Ovary (tissue), 7 donors: ENCODE measurements at regions not wholly inside any gene's neighbourhood (a gene's known extent, or its start where the extent isn't known, plus 50 kb on each side); places are given as distances from the start of the nearest gene placed in this dataset.

Experiments
- DNase-seq, 5 donors: peaks; one replicate each; pipeline ENCODE4 v3.0.0-alpha.2; 2019 to 2020
- H3K27ac ChIP-seq, 2 donors: fragments of 200-600 bp; one replicate each; pipeline versions ENCODE4 v1.5.1 to v1.8.0; 2019 to 2022
- H3K27me3 ChIP-seq: fragments of 200-600 bp; one replicate; pipeline ENCODE4 v1.8.0; 2022
- H3K36me3 ChIP-seq: fragments of 200-600 bp; sonication (generic); one replicate; pipeline ENCODE4 v1.5.1; 2019
- H3K4me1 ChIP-seq: one replicate; pipeline ENCODE4 v1.8.1; 2013; ENCODE audit warnings: mild to moderate bottlenecking, moderate library complexity; ENCODE audit not compliant: insufficient read depth
- H3K4me3 ChIP-seq: fragments of 200-600 bp; sonication (generic); one replicate; pipeline ENCODE4 v1.5.1; 2017
- H3K9me3 ChIP-seq, 2 donors: fragments of 200-600 bp in 1 of 2; sonication (generic) in 1 of 2; one replicate each; pipeline versions ENCODE4 v1.5.1 to v1.8.1; 2013 to 2019; ENCODE audit warnings: mild to moderate bottlenecking in 1 of 2, moderate library complexity in 1 of 2
- EP300 ChIP-seq: sonication (generic); formaldehyde crosslinking; IDR thresholded peaks from one replicate; pipeline ENCODE4 v1.6.1; 2017; ENCODE audit warnings: antibody characterized with exemption
- POLR2A ChIP-seq: fragments of 450-650 bp; IDR thresholded peaks from one replicate; pipeline ENCODE4 v1.6.1; 2017; ENCODE audit warnings: antibody characterized with exemption, mild to moderate bottlenecking, moderate library complexity
- WGBS, 3 donors: extraction: QIAGEN DNeasy Blood & Tissue Kit in 1 of 3; methylation state at CpG; one replicate each; pipeline versions ENCODE4 v1.1.5 to v1.1.7; 2013 to 2017; 5-methylcytosine and 5-hydroxymethylcytosine counted together
- intact Hi-C, 4 donors: fragments of 100-400 bp; cut with DNase I; formaldehyde crosslinking; loops; one replicate each; pipeline versions ENCODE4 v1.11.0 to v1.15.1; 2022 to 2023
- TF ChIP-seq, protein P1 (sequence below), 3 donors: fragments of 450-650 bp in 2 of 3; fragments of 200-600 bp in 1 of 3; IDR thresholded peaks; one replicate each; pipeline versions ENCODE4 v1.5.1 to v1.8.0; 2016 to 2022; ENCODE audit warnings: antibody characterized with exemption in 3 of 3, mild to moderate bottlenecking in 1 of 3
- donor health status: DM: no; HTN: no; CAD: no; lungs with moderate emphysema.
- donor health status: DM: no; HTN: no; CAD: no.
- donor health status: Bipolar disorder and iron deficiency.
- donor health status: DM: no; HTN: no; CAD: no.
- donor health status: DM: yes; HTN: yes; CAD: no.

DNA sequence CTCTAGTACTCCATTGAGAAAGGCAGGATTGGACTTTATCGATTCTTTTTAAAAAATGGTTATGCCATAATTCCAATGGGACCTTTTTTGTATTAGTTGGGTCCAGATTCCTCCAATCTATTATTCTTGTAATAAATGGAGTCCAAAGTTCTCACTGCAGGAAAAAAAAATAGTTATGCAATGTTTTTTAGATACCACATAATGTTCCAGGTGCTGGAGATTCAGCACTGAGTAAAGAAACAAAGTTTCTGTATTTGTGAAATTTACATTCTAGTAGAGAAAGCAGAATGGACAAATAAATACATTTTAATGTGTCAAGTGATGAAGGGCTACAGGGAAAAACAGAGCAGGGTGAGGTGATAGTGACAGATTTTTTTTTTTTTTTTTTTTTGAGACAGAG is 78.5 kb upstream of the MYCN start:
- Histone ChIP-seq H3K36me3 (no peaks in the 10 kb centered on the region), H3K4me3 (no peak overlapping the region), H3K4me1 (no peaks in the 10 kb centered on the region), H3K27me3 (no peaks in the 10 kb centered on the region), H3K27ac (no peak overlapping the region), H3K9me3 (no peaks in the 10 kb centered on the region)
- intact Hi-C loops: no loop called here
- DNase-seq: no peak
- WGBS, 3 donors: 98 to 99% (median 99%) methylated on average over 1 of the region's 1 CpG
- TF ChIP-seq, protein P1, sequence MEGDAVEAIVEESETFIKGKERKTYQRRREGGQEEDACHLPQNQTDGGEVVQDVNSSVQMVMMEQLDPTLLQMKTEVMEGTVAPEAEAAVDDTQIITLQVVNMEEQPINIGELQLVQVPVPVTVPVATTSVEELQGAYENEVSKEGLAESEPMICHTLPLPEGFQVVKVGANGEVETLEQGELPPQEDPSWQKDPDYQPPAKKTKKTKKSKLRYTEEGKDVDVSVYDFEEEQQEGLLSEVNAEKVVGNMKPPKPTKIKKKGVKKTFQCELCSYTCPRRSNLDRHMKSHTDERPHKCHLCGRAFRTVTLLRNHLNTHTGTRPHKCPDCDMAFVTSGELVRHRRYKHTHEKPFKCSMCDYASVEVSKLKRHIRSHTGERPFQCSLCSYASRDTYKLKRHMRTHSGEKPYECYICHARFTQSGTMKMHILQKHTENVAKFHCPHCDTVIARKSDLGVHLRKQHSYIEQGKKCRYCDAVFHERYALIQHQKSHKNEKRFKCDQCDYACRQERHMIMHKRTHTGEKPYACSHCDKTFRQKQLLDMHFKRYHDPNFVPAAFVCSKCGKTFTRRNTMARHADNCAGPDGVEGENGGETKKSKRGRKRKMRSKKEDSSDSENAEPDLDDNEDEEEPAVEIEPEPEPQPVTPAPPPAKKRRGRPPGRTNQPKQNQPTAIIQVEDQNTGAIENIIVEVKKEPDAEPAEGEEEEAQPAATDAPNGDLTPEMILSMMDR (IDR thresholded peaks at IDR 0.05): no peak
- TF ChIP-seq EP300 (no peak), POLR2A (no peak)

GRCh38 chr2:15863089-15863488 is 77.3 kb upstream of the MYCN start:
- H3K36me3 ChIP-seq: no peaks in the 10 kb centered on the region
- intact Hi-C loops: no loop called here

DNA sequence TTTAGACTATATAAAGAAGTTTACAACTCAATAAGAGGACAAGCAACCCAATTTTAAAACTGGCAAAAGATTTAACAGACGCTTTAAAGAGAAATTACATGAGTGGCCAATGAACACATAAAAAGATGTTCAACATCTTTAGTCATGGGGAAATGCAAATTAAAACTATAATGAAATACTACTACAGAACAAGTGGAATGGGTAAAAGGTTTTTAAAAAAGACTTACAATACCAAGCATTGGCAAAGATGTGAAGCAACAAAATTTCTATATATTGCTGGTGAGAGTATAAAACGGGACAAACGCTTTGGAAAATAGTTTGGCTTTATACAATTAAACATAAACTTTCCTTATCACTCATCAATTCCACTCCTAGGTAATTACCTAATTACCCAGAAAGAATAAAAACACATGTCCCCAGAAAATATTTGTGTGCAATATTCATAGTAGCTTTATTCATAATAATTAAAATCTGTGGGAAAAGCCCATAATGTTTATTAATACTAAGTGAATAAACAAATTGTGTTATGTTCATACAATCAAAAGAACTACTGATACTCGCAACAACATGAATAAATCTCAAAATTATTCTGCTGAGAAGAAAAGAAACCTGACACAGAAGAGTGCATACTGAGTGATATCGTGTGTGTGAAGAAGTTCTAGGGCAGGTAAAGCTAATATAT is 76.7 kb upstream of the MYCN start:
- no peak overlapping the region for H3K4me3 ChIP-seq
- H3K27ac ChIP-seq: no peak overlapping the region
- no peaks in the 10 kb centered on the region for H3K4me1 ChIP-seq
- no peaks in the 10 kb centered on the region for H3K36me3 ChIP-seq
- H3K27me3 ChIP-seq: no peaks in the 10 kb centered on the region
- WGBS, 3 donors: 78 to 82% (median 82%) methylated on average over 5 of the region's 5 CpGs
- TF ChIP-seq, protein P1 (IDR thresholded peaks at IDR 0.05): no peak
- TF ChIP-seq POLR2A: no peak
- TF ChIP-seq EP300: no peak
- H3K9me3 ChIP-seq: peaks cover 0 to 4% of the 10 kb centered on the region in 2 donors
- DNase-seq: no peak
- intact Hi-C loops: no loop called here

More at GRCh38 chr2:15863089-15863488, 77.3 kb upstream of the MYCN start:
- no peak overlapping the region for H3K4me3 ChIP-seq
- TF ChIP-seq POLR2A: no peak
- no peak overlapping the region for H3K27ac ChIP-seq
- WGBS, 3 donors: 77 to 83% (median 81%) methylated on average over 2 of the region's 2 CpGs
- H3K9me3 ChIP-seq: peaks cover 0 to 4% of the 10 kb centered on the region in 2 donors
- no peak for DNase-seq
- no peaks in the 10 kb centered on the region for H3K27me3 ChIP-seq
- H3K4me1 ChIP-seq: no peaks in the 10 kb centered on the region

GRCh38 chr2:15864176-15864769 is 76.1 kb upstream of the MYCN start:
- H3K36me3 ChIP-seq: no peaks in the 10 kb centered on the region
- H3K27me3 ChIP-seq: no peaks in the 10 kb centered on the region
- no peaks in the 10 kb centered on the region for H3K4me1 ChIP-seq
- no peak for TF ChIP-seq EP300
- TF ChIP-seq, protein P1 (IDR thresholded peaks at IDR 0.05): no peak
- TF ChIP-seq POLR2A: no peak
- DNase-seq: no peak
- H3K27ac ChIP-seq: no peak overlapping the region
- H3K9me3 ChIP-seq: peaks cover 0 to 4% of the 10 kb centered on the region in 2 donors
- intact Hi-C loops: no loop called here
- no peak overlapping the region for H3K4me3 ChIP-seq
- 85 to 90% (median 86%) methylated on average over 3 of the region's 3 CpGs for WGBS, 3 donors

- intact Hi-C loops: no loop called here
- H3K4me1 ChIP-seq: no peaks in the 10 kb centered on the region
- peaks cover 0 to 4% of the 10 kb centered on the region in 2 donors for H3K9me3 ChIP-seq
- TF ChIP-seq EP300 (no peak), POLR2A (no peak)
- TF ChIP-seq, protein P1 (IDR thresholded peaks at IDR 0.05): no peak
- H3K4me3 ChIP-seq: no peak overlapping the region
- H3K27ac ChIP-seq: no peak overlapping the region
- H3K27me3 ChIP-seq: no peaks in the 10 kb centered on the region
- H3K36me3 ChIP-seq: no peaks in the 10 kb centered on the region
- DNase-seq: no peak
- WGBS, 3 donors: 55 to 75% (median 69%) methylated on average over 1 of the region's 1 CpG
Measured at GRCh38 chr2:15865923-15866322, 74.4 kb upstream of the MYCN start.
